ENCODE measurements at regions not wholly inside any gene's neighbourhood (a gene's known extent, or its start where the extent isn't known, plus 50 kb on each side); places are given as distances from the start of the nearest gene placed in this dataset.

DNA sequence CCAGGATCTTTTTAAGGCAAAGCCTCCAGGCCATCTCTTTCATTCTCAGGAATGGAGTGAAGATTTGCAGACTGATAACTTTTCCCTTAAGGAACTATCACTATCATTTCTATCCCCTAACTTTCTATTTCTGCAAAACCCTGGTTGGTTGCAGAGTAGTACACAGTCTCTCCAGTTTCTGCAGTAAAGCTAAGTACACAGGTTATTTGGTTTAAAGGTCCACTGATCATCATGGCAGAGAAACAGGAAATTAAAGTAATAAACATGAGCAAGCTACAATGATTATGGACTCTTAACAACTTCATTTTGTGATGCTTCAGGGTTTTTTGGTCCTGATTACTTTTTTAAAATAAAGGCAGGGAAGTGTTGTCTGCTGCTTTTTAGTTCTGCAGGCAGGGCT is 890.0 kb upstream of the DDX18 start:
- TF ChIP-seq TAF1 (IDR thresholded peaks at IDR 0.05; ENCODE audit: borderline replicate concordance, insufficient read depth, low read length) = no peak
- TF ChIP-seq, protein P1, sequence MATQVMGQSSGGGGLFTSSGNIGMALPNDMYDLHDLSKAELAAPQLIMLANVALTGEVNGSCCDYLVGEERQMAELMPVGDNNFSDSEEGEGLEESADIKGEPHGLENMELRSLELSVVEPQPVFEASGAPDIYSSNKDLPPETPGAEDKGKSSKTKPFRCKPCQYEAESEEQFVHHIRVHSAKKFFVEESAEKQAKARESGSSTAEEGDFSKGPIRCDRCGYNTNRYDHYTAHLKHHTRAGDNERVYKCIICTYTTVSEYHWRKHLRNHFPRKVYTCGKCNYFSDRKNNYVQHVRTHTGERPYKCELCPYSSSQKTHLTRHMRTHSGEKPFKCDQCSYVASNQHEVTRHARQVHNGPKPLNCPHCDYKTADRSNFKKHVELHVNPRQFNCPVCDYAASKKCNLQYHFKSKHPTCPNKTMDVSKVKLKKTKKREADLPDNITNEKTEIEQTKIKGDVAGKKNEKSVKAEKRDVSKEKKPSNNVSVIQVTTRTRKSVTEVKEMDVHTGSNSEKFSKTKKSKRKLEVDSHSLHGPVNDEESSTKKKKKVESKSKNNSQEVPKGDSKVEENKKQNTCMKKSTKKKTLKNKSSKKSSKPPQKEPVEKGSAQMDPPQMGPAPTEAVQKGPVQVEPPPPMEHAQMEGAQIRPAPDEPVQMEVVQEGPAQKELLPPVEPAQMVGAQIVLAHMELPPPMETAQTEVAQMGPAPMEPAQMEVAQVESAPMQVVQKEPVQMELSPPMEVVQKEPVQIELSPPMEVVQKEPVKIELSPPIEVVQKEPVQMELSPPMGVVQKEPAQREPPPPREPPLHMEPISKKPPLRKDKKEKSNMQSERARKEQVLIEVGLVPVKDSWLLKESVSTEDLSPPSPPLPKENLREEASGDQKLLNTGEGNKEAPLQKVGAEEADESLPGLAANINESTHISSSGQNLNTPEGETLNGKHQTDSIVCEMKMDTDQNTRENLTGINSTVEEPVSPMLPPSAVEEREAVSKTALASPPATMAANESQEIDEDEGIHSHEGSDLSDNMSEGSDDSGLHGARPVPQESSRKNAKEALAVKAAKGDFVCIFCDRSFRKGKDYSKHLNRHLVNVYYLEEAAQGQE (IDR thresholded peaks at IDR 0.05; ENCODE audit: insufficient read depth in 1 of 2, low read depth in 2 of 2, low read length in 2 of 2) = no peak
- no peak for TF ChIP-seq FOXP2 (optimal IDR thresholded peaks at IDR 0.05; ENCODE audit: borderline replicate concordance, extremely low read depth, extremely low read length, insufficient read depth)
- TF ChIP-seq SIN3A (IDR thresholded peaks at IDR 0.05; ENCODE audit: borderline replicate concordance, insufficient read depth, low read length) = no peak
- TF ChIP-seq POLR2AphosphoS5 (IDR thresholded peaks at IDR 0.05; ENCODE audit: low read depth, low read length) = no peak

DNA sequence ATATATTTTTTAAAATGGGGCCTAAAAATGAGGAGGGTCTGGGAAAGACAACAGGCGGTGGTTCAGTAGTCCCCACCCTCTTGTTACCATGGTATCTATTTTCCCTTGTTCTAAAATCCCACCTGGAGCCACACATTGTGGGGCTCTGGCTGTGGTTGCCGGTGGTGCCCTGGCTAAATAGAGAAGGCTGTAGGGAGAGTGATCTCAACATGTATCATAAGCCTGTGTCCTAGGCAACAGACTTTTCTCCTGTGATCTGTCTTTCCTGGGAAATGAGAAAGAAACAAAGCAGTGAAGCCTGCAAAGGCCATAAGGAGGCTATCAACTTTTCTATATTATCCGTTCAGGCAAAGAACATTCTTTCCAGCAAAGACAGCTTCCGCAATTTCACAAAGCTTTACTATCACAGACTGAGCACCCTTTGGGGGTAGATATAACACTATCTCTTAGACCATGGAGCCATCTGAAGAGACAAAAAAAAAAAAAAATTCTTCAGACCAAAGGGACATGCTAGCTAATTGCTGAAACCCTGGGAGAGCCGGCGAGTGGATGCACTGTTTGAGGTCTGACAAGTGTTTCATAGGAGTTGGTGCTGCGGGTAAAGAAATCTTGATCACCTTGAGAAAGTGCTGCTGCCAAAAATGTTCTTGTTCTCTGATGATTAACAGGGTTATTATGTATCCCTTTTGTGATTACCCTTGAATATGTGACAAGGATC is 879.2 kb upstream of the DDX18 start:
- TF ChIP-seq, protein P1 (IDR thresholded peaks at IDR 0.05; ENCODE audit: insufficient read depth in 1 of 2, low read depth in 2 of 2, low read length in 2 of 2) = no peak
- TF ChIP-seq POLR2AphosphoS5 (IDR thresholded peaks at IDR 0.05; ENCODE audit: low read depth, low read length) = no peak
- no peak for TF ChIP-seq SIN3A (IDR thresholded peaks at IDR 0.05; ENCODE audit: borderline replicate concordance, insufficient read depth, low read length)
- no peak for TF ChIP-seq FOXP2 (optimal IDR thresholded peaks at IDR 0.05; ENCODE audit: borderline replicate concordance, extremely low read depth, extremely low read length, insufficient read depth)
- no peak for TF ChIP-seq TAF1 (IDR thresholded peaks at IDR 0.05; ENCODE audit: borderline replicate concordance, insufficient read depth, low read length)

DNA sequence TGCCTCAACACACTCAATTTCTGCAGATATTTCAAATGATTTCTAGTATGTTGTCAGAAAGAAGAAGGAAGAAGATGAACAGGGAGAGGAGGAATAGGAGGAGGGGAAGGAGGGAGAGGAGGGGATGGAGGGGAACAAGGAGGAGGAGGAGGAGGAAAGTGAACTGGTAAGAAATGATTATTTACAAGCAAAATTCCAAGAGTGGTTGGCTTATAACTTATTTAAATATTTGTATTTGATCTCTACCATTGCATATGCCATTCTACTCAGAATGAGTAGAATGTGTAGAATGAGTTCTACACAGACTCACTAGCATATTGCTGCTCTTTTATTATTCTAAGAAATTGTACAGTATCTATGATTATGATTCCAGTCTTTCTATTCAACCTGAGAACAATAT is 866.2 kb upstream of the DDX18 start:
- TF ChIP-seq POLR2AphosphoS5 (IDR thresholded peaks at IDR 0.05; ENCODE audit: low read depth, low read length) (no peak), SIN3A (IDR thresholded peaks at IDR 0.05; ENCODE audit: borderline replicate concordance, insufficient read depth, low read length) (no peak), TAF1 (IDR thresholded peaks at IDR 0.05; ENCODE audit: borderline replicate concordance, insufficient read depth, low read length) (no peak), FOXP2 (optimal IDR thresholded peaks at IDR 0.05; ENCODE audit: borderline replicate concordance, extremely low read depth, extremely low read length, insufficient read depth) (no peak)
- TF ChIP-seq, protein P1 (IDR thresholded peaks at IDR 0.05; ENCODE audit: insufficient read depth in 1 of 2, low read depth in 2 of 2, low read length in 2 of 2) = no peak

- TF ChIP-seq TAF1 (IDR thresholded peaks at IDR 0.05; ENCODE audit: borderline replicate concordance, insufficient read depth, low read length) = no peak
- no peak for TF ChIP-seq SIN3A (IDR thresholded peaks at IDR 0.05; ENCODE audit: borderline replicate concordance, insufficient read depth, low read length)
- no peak for TF ChIP-seq FOXP2 (optimal IDR thresholded peaks at IDR 0.05; ENCODE audit: borderline replicate concordance, extremely low read depth, extremely low read length, insufficient read depth)
- TF ChIP-seq, protein P1 (IDR thresholded peaks at IDR 0.05; ENCODE audit: insufficient read depth in 1 of 2, low read depth in 2 of 2, low read length in 2 of 2) = no peak
- no peak for TF ChIP-seq POLR2AphosphoS5 (IDR thresholded peaks at IDR 0.05; ENCODE audit: low read depth, low read length)
Measured at GRCh38 chr2:116949249-116949648, 865.2 kb upstream of the DDX18 start.

All from PFSK-1 (cell line).